Psoas muscle (tissue), 7 donors: ENCODE measurements at regions not wholly inside any gene's neighbourhood (a gene's known extent, or its start where the extent isn't known, plus 50 kb on each side); places are given as distances from the start of the nearest gene placed in this dataset.

ENCODE experiments used
- ATAC-seq, 4 donors: fragments of 200-7000 bp; cut with Tn5 transposase; one replicate each; pipeline ENCODE4 v1.9.1; 2020; ENCODE audit warnings: moderate library complexity in 3 of 4, mild to moderate bottlenecking in 2 of 4
- DNase-seq, 2 donors: peaks; one replicate each; pipeline ENCODE4 v3.0.0-alpha.2; 2020
- H3K27ac ChIP-seq: fragments of 200-600 bp; one replicate; pipeline ENCODE4 v1.8.0; 2022
- H3K27me3 ChIP-seq, 3 donors: fragments of 200-600 bp in 1 of 3; one replicate each; pipeline versions ENCODE4 v1.6.1 to v1.8.0; 2013 to 2022; ENCODE audit warnings: low read length in 2 of 3, mild to moderate bottlenecking in 2 of 3, moderate library complexity in 1 of 3; ENCODE audit not compliant: insufficient read depth in 3 of 3
- H3K36me3 ChIP-seq, 2 donors: fragments of 200-600 bp in 1 of 2; one replicate each; pipeline versions ENCODE4 v1.6.1 to v1.8.0; 2013 to 2022; ENCODE audit warnings: low read depth in 1 of 2, mild to moderate bottlenecking in 1 of 2, moderate library complexity in 1 of 2; ENCODE audit not compliant: insufficient read depth in 1 of 2
- H3K4me1 ChIP-seq: fragments of 200-600 bp; one replicate; pipeline ENCODE4 v1.8.0; 2022
- H3K4me3 ChIP-seq: fragments of 200-600 bp; one replicate; pipeline ENCODE4 v1.8.0; 2022; ENCODE audit warnings: mild to moderate bottlenecking
- H3K9me3 ChIP-seq: fragments of 200-600 bp; one replicate; pipeline ENCODE4 v1.8.0; 2022
- CTCF ChIP-seq: fragments of 200-600 bp; IDR thresholded peaks from one replicate; pipeline ENCODE4 v1.8.0; 2022; ENCODE audit warnings: antibody characterized with exemption
- WGBS, 3 donors: extraction: QIAGEN DNeasy Blood & Tissue Kit; methylation state at CpG; one replicate each; pipeline versions ENCODE4 v1.1.6 to v1.1.7; 2013; 5-methylcytosine and 5-hydroxymethylcytosine counted together
- intact Hi-C, 2 donors: fragments of 100-400 bp; cut with DNase I; formaldehyde crosslinking; loops; one replicate each; pipeline versions ENCODE4 v1.11.0 to v1.14.2; 2022
- donor health status: healthy with polysubstance abuse.
- donor health status: DM: no; HTN: no; CAD: no; lungs with moderate emphysema.
- donor health status: Bipolar disorder and iron deficiency.
- donor health status: healthy.
- donor health status: DM: yes; HTN: yes; CAD: no.
- donor health status: DM: no; HTN: no; CAD: no.
- donor health status: DM: yes; HTN: yes; CAD: no.

GRCh38 chr4:32884198-32884597 lies 2164.0 kb downstream of the PCDH7 start:
- ATAC-seq (no peak), DNase-seq (no peak)
- WGBS, 3 donors: 23 to 37% (median 30%) methylated on average over 2 of the region's 2 CpGs
- Histone ChIP-seq H3K9me3 (no peaks in the 10 kb centered on the region), H3K4me3 (no peak overlapping the region), H3K36me3 (no peaks in the 10 kb centered on the region), H3K27me3 (no peaks in the 10 kb centered on the region), H3K27ac (no peak overlapping the region), H3K4me1 (no peaks in the 10 kb centered on the region)
- intact Hi-C loops: no loop called here
- TF ChIP-seq CTCF: no peak

- 82 to 91% (median 86%) methylated on average over 4 of the region's 4 CpGs for WGBS, 3 donors
- Histone ChIP-seq H3K4me1 (no peaks in the 10 kb centered on the region), H3K27ac (no peak overlapping the region), H3K36me3 (no peaks in the 10 kb centered on the region), H3K27me3 (no peaks in the 10 kb centered on the region), H3K9me3 (no peaks in the 10 kb centered on the region), H3K4me3 (no peak overlapping the region)
- intact Hi-C loops: no loop called here
- ATAC-seq (no peak), DNase-seq (no peak)
- no peak for TF ChIP-seq CTCF
These were observed 2170.2 kb downstream of the PCDH7 start for GRCh38 chr4:32890398-32890797.

GRCh38 chr4:32909053-32909452 lies 2188.9 kb downstream of the PCDH7 start:
- no peak overlapping the region for H3K27ac ChIP-seq
- DNase-seq: no peak
- H3K9me3 ChIP-seq: no peaks in the 10 kb centered on the region
- intact Hi-C loops: no loop called here
- 85 to 96% (median 93%) methylated on average over 3 of the region's 3 CpGs for WGBS, 3 donors
- H3K4me1 ChIP-seq: no peaks in the 10 kb centered on the region
- no peak overlapping the region for H3K4me3 ChIP-seq
- TF ChIP-seq CTCF: no peak
- no peaks in the 10 kb centered on the region for H3K27me3 ChIP-seq
- H3K36me3 ChIP-seq: no peaks in the 10 kb centered on the region
- no peak for ATAC-seq

- ATAC-seq: no peak
- H3K36me3 ChIP-seq: no peaks in the 10 kb centered on the region
These were observed 2189.6 kb downstream of the PCDH7 start for GRCh38 chr4:32909736-32910135.

More at GRCh38 chr4:32909736-32910135, 2189.6 kb downstream of the PCDH7 start:
- no peak for TF ChIP-seq CTCF
- intact Hi-C loops: no loop called here
- no peak for DNase-seq
- 81 to 100% (median 95%) methylated on average over 2 of the region's 2 CpGs for WGBS, 3 donors
- Histone ChIP-seq H3K4me3 (no peak overlapping the region), H3K4me1 (no peaks in the 10 kb centered on the region), H3K27me3 (no peaks in the 10 kb centered on the region), H3K9me3 (no peaks in the 10 kb centered on the region), H3K27ac (no peak overlapping the region)
